ENCODE measurements at regions not wholly inside any gene's neighbourhood (a gene's known extent, or its start where the extent isn't known, plus 50 kb on each side); places are given as distances from the start of the nearest gene placed in this dataset.

DNA sequence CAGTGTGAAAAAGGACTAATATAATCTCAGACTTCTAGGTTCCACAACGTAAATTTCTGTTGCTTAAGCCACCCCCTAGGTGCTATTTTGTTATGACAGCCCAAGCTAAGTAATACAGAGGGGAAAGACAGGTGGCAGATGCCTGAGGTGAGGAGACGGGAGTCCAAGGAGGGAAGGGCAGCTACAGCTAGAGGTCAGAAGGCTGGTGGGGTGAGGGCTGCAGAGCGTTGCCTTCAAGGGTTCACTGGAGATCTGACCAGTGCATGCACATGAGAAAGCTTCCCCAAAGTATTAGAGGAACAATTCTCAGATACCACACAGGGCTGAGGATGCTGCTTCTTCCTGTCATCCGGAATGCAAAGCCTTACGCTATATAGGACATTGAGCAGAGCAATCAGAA is 104.7 kb upstream of the IRX4 start:
- no peak for TF ChIP-seq CTCF (IDR thresholded peaks at IDR 0.05)
- no peak for TF ChIP-seq POLR2A (IDR thresholded peaks at IDR 0.05)

Data from ovary (tissue), 3 donors.